AML-193 (cell line): ENCODE measurements at regions not wholly inside any gene's neighbourhood (a gene's known extent, or its start where the extent isn't known, plus 50 kb on each side); places are given as distances from the start of the nearest gene placed in this dataset.
A peak's percentile ranks its signal among the peaks of the same experiment; 100 is the strongest.

Source experiments
- DNase-seq, 2 experiments: peaks; one replicate each; lab custom pipeline; 2025; lab: John Stamatoyannopoulos, UW

GRCh38 chr2:217162533-217162932, 302.7 kb upstream of the TNP1 start:
- DNase-seq: no peak

- DNase-seq: peak; percentile 12
Observed at GRCh38 chr2:217160978-217161973, 301.4 kb upstream of the TNP1 start.

- DNase-seq: no peak
Observed at GRCh38 chr2:217160103-217160743, 300.4 kb upstream of the TNP1 start.

- DNase-seq: no peak
Observed at GRCh38 chr2:217158928-217159327, 299.1 kb upstream of the TNP1 start.

GRCh38 chr2:217157581-217157980, 297.7 kb upstream of the TNP1 start:
- DNase-seq: no peak

- no peak for DNase-seq
Observed at GRCh38 chr2:217156801-217157200, 296.9 kb upstream of the TNP1 start.

- no peak for DNase-seq
Observed at GRCh38 chr2:217154923-217155322, 295.1 kb upstream of the TNP1 start.

- DNase-seq: no peak
Observed at GRCh38 chr2:217153510-217153909, 293.6 kb upstream of the TNP1 start.

GRCh38 chr2:217152831-217153230, 293.0 kb upstream of the TNP1 start:
- no peak for DNase-seq

- DNase-seq: no peak
Observed at GRCh38 chr2:217151509-217152206, 291.8 kb upstream of the TNP1 start.

- no peak for DNase-seq
Observed at GRCh38 chr2:217150236-217150635, 290.4 kb upstream of the TNP1 start.

GRCh38 chr2:217149087-217149660, 289.3 kb upstream of the TNP1 start:
- no peak for DNase-seq

- no peak for DNase-seq
Observed at GRCh38 chr2:217147818-217148217, 288.0 kb upstream of the TNP1 start.

- DNase-seq: no peak
Observed at GRCh38 chr2:217146956-217147355, 287.1 kb upstream of the TNP1 start.

GRCh38 chr2:217142649-217143266, 282.9 kb upstream of the TNP1 start:
- peak in 1 of 2 experiments; percentile 6 for DNase-seq

- no peak for DNase-seq
Observed at GRCh38 chr2:217138284-217138683, 278.4 kb upstream of the TNP1 start.

GRCh38 chr2:217127744-217128143, 267.9 kb upstream of the TNP1 start:
- no peak for DNase-seq

- no peak for DNase-seq
Observed at GRCh38 chr2:217125014-217125413, 265.1 kb upstream of the TNP1 start.

- no peak for DNase-seq
Observed at GRCh38 chr2:217124050-217124449, 264.2 kb upstream of the TNP1 start.

GRCh38 chr2:217121565-217121964, 261.7 kb upstream of the TNP1 start:
- DNase-seq: no peak

GRCh38 chr2:217120429-217120828, 260.6 kb upstream of the TNP1 start:
- no peak for DNase-seq
